ENCODE measurements at regions not wholly inside any gene's neighbourhood (a gene's known extent, or its start where the extent isn't known, plus 50 kb on each side); places are given as distances from the start of the nearest gene placed in this dataset.

DNA sequence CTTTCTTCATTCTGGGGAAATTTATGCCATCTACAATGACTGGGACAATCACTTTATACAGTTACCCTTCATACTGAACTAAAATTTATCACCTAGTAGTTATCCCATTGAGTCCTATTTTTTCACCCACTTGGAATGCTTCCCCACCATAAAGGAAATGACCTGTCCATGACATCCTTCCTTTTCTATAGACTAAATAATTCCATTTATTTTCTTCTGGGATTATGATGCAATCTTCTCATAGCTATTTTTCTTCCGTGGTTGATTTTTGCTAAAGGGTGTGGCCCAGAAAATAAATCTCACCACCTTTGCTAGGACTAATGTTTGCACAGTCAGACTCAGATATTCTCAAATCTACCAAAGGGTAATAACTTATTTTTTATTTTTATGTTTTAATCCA lies 186.1 kb upstream of the NRXN1 start:
- no peaks in the 10 kb centered on the region for H3K4me1 ChIP-seq (ENCODE audit: control insufficient read depth in 1 of 2, insufficient read depth in 1 of 2, low read depth in 1 of 2, low read length in 1 of 2)
- no peaks in the 10 kb centered on the region for H3K9me3 ChIP-seq
- H3K36me3 ChIP-seq, result no peaks in the 10 kb centered on the region
- TF ChIP-seq CTCF (IDR thresholded peaks at IDR 0.05), result no peak
- no peak overlapping the region for H3K27ac ChIP-seq
- no peaks in the 10 kb centered on the region for H3K27me3 ChIP-seq
- H3K4me3 ChIP-seq (ENCODE audit: low read depth in 1 of 2, low read length in 1 of 2), result no peak overlapping the region

DNA sequence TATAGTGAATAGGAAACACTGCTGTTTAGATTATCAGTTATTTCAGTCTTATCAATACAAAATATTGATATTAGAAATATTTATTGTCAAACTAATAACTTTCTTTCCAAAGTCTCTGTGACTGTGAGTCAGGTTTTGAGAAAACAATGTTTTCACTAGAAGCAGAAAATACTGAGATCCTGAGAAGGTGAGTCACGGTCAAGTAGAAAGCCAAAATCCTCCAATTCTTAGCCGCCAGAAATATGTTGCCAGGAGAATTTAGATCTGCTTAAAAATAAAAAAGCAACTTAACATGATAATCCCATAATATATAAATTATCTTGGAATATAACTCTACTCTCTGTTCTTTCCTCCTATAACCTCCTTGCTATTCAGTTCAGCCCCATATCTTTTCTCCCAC lies 181.9 kb upstream of the NRXN1 start:
- Histone ChIP-seq H3K36me3 (no peaks in the 10 kb centered on the region), H3K4me3 (ENCODE audit: low read depth in 1 of 2, low read length in 1 of 2) (no peak overlapping the region), H3K27me3 (no peaks in the 10 kb centered on the region), H3K27ac (no peak overlapping the region), H3K4me1 (ENCODE audit: control insufficient read depth in 1 of 2, insufficient read depth in 1 of 2, low read depth in 1 of 2, low read length in 1 of 2) (no peaks in the 10 kb centered on the region), H3K9me3 (no peaks in the 10 kb centered on the region)
- no peak for TF ChIP-seq CTCF (IDR thresholded peaks at IDR 0.05)

DNA sequence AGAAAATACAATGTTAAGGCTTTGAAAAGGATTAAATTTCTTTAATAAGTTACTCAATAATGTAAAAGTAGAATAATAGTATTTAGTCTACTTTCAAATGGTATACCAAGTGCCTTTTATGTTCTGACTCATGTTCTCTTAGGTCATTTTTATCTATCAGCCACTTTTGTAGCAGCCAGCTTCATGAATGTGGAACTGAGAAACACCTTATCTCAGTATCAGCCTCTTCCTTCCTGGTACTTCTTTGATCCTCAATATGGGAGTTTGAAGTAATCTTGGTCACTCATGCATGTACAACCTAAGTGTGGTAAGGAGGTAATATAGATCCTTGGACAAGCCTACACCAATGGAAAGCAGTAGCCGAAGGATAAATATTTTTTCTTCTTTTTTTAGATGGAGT lies 180.4 kb upstream of the NRXN1 start:
- H3K27ac ChIP-seq, result no peak overlapping the region
- no peaks in the 10 kb centered on the region for H3K27me3 ChIP-seq
- no peaks in the 10 kb centered on the region for H3K4me1 ChIP-seq (ENCODE audit: control insufficient read depth in 1 of 2, insufficient read depth in 1 of 2, low read depth in 1 of 2, low read length in 1 of 2)
- H3K36me3 ChIP-seq, result no peaks in the 10 kb centered on the region
- H3K9me3 ChIP-seq, result no peaks in the 10 kb centered on the region
- TF ChIP-seq CTCF (IDR thresholded peaks at IDR 0.05), result no peak
- no peak overlapping the region for H3K4me3 ChIP-seq (ENCODE audit: low read depth in 1 of 2, low read length in 1 of 2)

- Histone ChIP-seq H3K27me3 (no peaks in the 10 kb centered on the region), H3K9me3 (no peaks in the 10 kb centered on the region), H3K4me1 (ENCODE audit: control insufficient read depth in 1 of 2, insufficient read depth in 1 of 2, low read depth in 1 of 2, low read length in 1 of 2) (no peaks in the 10 kb centered on the region), H3K27ac (no peak overlapping the region), H3K36me3 (no peaks in the 10 kb centered on the region), H3K4me3 (ENCODE audit: low read depth in 1 of 2, low read length in 1 of 2) (no peak overlapping the region)
- no peak for TF ChIP-seq CTCF (IDR thresholded peaks at IDR 0.05)
Observed at GRCh38 chr2:51208521-51208920, 176.6 kb upstream of the NRXN1 start.

DNA sequence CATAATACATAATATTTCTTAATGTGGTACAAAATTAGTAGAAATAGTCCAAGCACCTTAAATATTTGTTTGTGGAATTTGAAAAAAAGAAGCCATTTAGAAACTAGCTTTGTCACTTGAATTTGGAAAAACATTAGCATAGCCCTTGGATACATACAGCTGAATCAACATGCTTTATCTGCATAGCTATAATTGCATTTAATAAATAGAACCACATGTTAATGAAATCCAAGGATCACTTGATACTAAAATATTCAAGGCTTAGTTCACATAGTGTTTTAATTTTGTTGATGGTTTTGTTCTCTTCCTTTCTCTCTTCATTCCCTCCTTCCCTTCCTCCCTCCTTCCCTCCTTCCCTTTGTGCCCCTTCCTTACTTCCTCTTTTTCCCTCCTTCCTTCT lies 169.4 kb upstream of the NRXN1 start:
- Histone ChIP-seq H3K9me3 (no peaks in the 10 kb centered on the region), H3K4me3 (ENCODE audit: low read depth in 1 of 2, low read length in 1 of 2) (no peak overlapping the region)
- TF ChIP-seq CTCF (IDR thresholded peaks at IDR 0.05), result no peak

GRCh38 chr2:51194656-51195055 lies 162.7 kb upstream of the NRXN1 start:
- Histone ChIP-seq H3K4me3 (ENCODE audit: low read depth in 1 of 2, low read length in 1 of 2) (no peak overlapping the region), H3K27me3 (no peaks in the 10 kb centered on the region), H3K27ac (no peak overlapping the region), H3K4me1 (ENCODE audit: control insufficient read depth in 1 of 2, insufficient read depth in 1 of 2, low read depth in 1 of 2, low read length in 1 of 2) (no peaks in the 10 kb centered on the region), H3K9me3 (no peaks in the 10 kb centered on the region), H3K36me3 (no peaks in the 10 kb centered on the region)
- no peak for TF ChIP-seq CTCF (IDR thresholded peaks at IDR 0.05)

More for the DNA sequence above, 169.4 kb upstream of the NRXN1 start:
- H3K27ac ChIP-seq, result no peak overlapping the region
- H3K27me3 ChIP-seq, result no peaks in the 10 kb centered on the region
- no peaks in the 10 kb centered on the region for H3K36me3 ChIP-seq
- no peaks in the 10 kb centered on the region for H3K4me1 ChIP-seq (ENCODE audit: control insufficient read depth in 1 of 2, insufficient read depth in 1 of 2, low read depth in 1 of 2, low read length in 1 of 2)
